HG03066 (cell line): ENCODE measurements at regions not wholly inside any gene's neighbourhood (a gene's known extent, or its start where the extent isn't known, plus 50 kb on each side); places are given as distances from the start of the nearest gene placed in this dataset.
A peak's percentile ranks its signal among the peaks of the same experiment; 100 is the strongest.

ENCODE experiments used
- ATAC-seq: cut with Tn5 transposase; IDR thresholded peaks from one replicate; pipeline ENCODE4 v1.9.1; 2021; ENCODE audit warnings: low read depth; ENCODE audit not compliant: unreplicated experiment

DNA sequence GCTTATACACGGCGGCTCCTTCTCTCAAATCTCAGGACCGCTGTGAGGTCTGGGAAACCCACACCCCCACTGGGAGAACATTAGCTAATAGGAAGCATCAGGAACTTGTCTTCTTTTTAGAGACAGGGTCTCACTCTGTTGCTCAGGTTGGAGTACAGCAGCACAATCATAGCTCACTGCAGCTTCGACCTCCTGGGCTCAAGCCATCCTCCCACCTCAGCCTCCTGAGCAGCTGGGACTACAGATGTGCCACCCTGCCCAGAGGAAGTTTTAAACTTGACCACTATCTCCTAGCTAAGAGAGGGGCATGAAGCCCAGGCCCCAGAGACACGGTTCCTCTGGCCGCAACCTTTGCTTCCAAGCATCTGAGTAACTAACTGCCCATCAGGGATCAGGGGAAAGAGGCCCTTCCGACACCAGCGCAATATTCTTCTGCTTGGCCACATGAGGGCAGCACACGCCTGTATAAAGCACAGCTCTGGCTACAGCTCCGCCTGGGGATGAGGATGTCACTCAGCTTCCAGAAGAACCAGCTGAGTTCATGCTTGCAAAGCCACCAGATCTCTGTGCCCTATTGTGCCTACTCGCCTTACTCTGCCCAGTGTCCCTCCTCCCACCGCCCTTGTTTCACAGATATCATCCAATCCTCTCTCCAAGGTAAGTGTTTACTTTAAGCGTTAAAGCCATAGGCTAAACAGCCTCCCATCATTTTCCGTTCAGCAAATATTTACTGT is 57.6 kb upstream of the SLC6A11 start:
- ATAC-seq: peak; percentile 68

- no peak for ATAC-seq
These were observed 56.5 kb upstream of the SLC6A11 start for GRCh38 chr3:10759495-10759894.

DNA sequence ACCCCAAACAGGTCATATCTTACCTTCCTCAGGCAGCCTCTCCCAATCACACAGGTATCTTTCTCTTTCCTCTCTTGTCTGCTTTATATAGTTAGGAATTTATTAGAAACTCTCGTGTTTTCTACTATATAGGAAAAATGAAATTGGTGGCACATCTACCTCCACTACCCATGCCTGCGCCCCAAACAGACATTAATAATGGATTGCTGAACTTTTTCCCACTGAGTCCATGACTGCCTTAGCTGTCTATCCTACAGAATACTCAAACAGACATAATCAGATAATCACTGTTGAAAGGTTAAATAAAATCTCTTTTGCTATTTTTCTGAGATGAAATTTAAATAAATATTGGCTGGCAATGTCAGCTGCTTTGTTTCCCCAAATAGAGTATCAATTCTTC is 55.8 kb upstream of the SLC6A11 start:
- no peak for ATAC-seq

DNA sequence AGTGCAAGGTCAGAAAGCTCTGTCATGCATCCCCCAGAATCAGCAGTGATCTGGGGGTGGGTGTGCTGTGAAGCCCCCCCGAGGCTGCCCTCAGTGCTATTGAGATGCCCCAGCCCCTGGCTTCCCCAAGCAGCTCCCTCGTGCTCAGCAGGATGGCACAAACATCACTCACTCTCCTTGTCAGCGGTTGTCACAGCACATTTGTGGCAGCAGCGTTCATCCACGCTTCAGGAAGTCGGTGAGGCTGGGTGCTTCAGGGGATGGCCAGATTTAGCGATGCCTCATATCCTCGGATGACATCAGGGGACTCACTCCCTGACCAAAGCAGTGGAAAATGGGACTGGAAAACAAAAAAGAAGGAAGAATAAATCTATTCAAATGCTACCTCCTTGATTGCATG is 54.4 kb upstream of the SLC6A11 start:
- ATAC-seq: no peak

DNA sequence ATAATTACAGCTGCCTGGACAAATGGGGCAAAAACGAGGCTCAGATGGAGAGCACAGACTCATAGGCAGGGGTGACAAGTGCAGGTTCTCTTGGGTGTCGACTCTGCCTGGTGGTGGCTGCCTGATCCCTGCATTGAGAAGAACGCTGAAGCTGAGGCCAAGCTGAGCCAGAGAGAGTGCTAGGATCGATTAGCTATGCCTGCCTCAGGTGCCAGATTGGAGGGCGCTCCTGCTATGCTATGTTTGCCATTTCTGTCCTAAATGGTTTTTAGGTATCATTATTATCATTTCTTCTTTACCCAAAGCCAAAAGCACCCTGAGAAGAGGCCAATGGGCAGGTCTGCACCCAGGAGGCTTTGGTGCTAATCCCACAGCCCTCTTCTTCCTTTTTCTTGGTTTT is 53.9 kb upstream of the SLC6A11 start:
- ATAC-seq: no peak

- ATAC-seq: no peak
These were observed 53.3 kb upstream of the SLC6A11 start for GRCh38 chr3:10762611-10763247.

DNA sequence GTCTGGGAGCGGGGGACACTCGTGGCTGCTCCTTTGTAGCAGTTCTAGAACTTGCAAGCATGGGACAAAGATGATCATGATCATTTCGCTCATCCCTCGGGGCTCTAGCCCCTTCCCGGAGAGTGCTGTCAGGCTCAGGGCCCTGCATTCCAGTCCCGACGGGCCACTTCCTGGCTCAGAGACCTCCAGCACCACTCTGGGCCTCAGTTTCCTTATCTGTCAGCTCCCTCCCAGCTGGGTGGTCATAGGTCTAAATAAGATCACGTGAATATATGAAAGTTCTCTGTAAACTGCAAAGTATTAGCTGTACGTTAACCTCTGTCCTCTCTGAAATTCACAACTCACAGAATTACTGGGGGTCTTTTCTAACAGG is 52.8 kb upstream of the SLC6A11 start:
- ATAC-seq: no peak

DNA sequence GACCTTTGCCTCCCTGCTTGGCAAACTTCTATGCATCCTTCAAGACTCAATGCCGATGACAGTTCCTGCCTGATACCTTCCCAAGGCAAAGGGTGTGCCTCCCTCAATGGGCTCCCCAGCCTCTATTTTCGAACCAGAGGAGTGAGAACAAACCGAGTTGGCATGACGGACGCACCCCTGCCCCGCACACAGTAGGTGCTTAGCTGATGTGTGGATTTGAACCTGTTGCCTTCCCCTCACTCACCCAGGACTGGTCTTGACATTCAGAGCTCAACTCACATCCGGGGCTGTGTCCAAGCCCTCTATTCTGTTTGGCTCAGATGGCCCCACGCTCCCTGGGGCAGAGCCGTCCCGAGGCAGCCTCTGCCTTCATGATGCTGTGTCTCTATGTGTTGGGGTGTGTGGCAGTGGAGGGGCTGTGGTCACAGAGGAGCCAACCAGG is 52.2 kb upstream of the SLC6A11 start:
- ATAC-seq: no peak

DNA sequence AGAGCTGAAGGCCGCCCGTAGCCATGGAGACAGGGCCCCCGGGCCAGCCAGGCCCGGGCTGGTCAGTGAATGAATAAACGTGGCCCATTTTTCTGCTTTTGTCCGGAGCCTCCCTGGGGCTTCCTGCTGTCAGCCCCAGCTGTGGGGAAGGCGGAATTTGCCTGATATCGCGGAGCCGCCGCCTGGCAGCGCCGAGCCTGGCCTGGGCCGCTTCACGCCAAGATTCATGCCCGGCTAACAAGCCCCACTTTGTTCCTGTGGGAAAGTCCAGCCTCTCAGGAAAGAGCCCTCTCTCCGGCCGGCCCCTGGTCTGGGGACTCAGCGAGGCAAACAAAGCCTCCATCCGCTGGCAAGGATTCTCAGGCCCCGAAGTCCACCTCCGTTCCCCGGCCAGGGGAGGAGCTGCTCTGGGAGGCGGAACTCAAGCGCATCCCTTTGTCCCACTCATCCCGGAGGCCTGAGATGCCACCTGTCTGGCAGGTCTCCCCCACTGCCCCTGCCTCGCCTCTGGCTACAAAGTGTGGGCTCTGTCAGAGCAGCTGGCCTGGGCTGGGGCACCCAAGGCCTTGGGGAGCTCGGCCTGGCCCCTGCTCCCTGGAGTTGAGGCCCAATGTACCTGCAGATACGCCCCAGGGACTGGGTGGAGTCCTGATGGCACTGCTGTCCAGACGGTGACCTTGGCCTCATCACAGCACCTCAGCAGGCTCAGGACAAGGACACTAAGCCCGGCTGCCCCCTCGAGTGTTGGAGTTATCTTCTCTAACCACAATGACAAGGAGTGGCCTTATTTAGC is 51.6 kb upstream of the SLC6A11 start:
- ATAC-seq: no peak

DNA sequence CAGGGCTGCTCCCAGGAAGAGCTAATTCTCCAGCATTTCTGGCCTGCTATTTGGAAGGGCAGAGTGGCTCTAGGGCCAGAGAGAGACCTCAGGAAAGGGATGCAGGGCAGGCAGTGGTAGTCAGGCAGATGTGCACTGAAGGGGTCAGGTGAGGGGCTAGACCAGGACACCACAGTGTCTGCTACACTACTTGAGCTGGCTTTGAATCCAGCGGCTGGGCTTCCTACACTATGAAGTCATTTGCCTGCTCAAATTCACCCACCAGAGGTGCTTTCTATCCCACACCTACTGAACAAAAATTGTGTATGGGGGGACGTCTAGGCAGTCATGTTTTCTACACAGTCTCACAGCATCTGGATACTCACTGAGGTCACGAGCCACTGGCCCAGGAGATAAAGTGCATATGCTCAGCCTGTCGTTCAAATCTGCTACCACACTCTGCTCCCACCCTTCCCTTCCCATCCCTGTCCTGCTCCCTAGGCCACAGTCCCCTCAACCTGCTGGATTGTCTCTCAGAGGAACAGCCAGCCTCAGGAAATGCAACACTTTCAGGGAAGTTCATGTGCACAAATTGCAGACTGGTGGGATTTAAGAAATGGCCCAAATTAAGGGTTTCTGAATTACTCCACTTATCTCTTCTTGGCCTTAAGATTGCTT is 49.9 kb upstream of the SLC6A11 start:
- no peak for ATAC-seq
